ENCODE measurements at regions not wholly inside any gene's neighbourhood (a gene's known extent, or its start where the extent isn't known, plus 50 kb on each side); places are given as distances from the start of the nearest gene placed in this dataset.
"Not testable (repeated sequence)": the region's sequence is repeated elsewhere in the genome, so short reads cannot be mapped to it uniquely, and the experiment has no call there.

DNA sequence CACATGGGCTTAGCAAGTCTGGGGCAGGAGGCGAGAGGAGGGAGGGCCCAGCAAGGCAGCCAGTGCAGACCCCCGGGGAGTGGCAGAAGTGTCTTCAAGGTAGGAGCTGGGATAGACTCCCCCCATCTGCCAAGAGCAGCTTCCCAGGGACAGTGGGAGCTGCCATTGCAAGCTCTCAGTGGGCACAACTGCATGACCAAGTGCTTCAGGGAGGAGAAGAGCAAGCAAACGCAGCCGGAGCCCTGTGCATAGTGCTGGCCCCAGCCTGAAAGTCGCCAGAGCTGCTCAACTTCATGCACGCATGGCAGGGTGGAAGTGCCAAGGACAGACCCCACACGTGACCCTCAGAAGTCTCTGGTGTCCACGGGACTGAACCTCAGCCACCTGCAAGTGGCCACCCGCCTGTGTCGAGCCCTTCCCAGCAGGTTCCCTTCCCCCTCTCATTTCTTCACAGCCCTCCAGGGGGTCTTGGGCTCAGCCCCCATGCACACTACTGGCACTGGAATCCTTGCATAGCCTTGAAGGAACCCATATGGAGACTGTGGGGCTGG is 89.4 kb downstream of the PLXNA1 start:
- no peak for DNase-seq

DNA sequence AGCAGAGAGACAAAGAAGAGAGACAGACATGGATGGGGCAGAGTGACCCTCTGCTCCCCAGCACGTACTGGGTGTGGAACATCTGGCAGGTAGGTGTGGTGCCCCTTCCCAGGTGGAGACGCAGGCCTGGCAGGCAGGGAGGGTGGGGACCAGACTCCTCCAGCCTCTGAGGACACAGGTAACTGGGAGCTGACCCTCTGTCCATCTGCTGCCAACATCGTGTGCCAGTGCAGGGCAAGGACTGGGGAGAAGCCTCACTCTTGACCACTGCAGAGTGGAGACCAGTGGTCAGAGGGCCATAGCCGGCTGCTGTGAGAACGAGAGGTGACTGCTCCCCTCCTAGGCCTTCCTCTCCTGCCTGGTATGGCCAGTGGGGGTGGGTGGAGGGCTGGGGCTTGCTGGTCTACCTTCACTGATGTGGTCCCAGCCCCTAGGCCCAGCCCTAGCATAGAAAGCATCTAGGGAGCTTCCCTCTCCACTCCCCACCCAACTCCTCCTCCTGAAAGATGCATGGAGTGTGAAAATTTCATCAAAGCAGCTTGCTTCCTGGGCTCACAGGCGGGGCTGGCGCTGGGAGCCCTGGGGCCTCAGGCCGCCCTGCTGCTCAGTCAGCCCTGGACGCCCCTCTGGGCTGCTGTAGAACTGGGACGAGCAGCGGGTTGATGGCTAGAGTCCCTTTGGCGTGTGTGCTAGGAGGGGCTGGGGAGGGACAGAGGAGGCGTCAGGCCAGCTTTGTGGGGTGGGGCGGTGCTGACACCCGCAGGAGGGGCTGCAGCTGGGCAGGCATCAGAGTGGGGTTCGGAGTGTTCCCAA is 90.3 kb downstream of the PLXNA1 start:
- no peak for DNase-seq

GRCh38 chr3:127073941-127074820 is 91.3 kb downstream of the PLXNA1 start:
- no peak for DNase-seq

GRCh38 chr3:127074900-127075360 is 92.0 kb downstream of the PLXNA1 start:
- no peak for DNase-seq

- DNase-seq, result not testable (repeated sequence)
Measured at GRCh38 chr3:127076166-127076992, 93.5 kb downstream of the PLXNA1 start.

GRCh38 chr3:127077068-127077467 is 94.2 kb downstream of the PLXNA1 start:
- no peak for DNase-seq

DNA sequence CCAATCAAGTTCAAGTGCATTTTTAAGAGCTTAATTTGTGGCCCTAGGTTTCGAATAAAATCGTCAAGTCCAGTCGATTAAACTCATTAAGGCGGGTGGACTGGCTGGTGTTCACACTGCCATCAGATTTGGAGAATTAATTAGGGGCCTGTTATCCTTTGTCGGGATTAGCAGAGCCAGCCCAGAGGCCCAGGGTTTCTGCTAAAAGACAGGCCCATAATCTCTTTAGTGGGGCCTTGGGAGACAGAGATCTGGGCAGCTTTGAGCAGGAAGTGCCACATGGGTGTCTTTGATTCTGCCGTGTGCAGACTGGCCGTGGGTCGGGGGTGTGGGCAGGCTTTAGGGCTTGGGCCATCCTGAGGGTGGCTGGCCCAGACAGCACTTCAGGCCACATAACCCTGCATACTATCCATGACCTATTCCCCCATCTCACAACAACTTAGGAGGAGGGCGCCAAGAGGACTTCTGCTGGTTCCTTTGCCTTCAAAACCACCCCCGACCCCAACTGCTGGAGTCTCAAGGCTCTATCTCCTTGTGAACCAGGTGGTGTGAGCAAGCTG is 94.7 kb downstream of the PLXNA1 start:
- peak; percentile 41 for DNase-seq

DNA sequence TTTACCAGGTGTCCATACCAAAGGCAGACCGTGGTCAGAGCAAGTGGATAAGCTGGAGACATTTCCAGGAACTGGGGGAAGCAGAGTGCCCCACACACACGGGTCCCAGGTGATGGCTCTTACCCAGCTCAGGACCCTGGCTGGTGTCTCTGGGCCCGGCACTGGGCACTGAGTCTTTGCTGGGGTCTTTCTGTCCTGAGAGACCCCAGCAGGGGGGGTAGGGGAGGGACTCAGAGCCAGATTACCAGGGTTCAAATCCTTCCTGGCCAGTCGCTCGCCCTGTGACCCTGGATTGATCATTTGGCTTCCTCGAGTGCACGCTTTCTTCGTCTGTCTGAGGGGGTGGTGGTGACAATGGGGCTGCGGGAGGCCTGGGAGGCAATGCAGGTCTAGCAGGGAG is 95.7 kb downstream of the PLXNA1 start:
- no peak for DNase-seq

- no peak for DNase-seq
Measured at GRCh38 chr3:127079211-127079610, 96.3 kb downstream of the PLXNA1 start.

DNA sequence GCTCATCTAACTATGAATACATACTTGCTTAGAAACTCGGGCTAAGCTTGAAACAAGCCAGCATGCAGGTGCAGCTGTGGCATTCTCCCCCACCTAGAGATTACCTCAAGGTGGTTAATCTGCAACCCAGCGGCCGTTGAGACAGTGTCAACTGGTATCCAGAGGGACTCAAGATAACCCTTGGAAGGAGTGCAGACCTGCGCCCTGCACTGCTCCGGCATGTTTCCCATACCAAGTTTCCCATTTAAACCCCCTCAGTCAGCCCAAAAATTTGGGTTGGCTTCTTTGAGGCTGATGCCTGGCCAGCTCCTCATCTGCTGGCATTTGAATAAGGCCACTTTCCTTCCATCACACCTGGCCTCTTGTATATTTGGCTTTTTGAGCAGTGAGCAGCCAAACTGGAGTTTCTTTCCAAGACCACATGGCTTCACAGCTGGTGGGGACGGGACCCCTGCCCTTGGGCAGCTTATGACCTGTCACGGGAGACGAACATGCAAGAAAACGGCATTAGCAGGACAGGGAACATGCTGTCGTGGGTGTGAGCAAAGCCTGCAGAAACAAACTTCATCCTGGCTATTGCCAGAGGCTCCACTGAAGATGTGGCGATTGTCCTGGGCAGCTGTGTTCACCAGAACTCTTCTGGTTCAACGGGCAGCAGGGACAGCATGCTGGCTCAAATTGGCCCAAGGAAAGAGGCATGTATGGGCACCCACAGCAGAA is 98.2 kb downstream of the PLXNA1 start:
- DNase-seq, result no peak

DNA sequence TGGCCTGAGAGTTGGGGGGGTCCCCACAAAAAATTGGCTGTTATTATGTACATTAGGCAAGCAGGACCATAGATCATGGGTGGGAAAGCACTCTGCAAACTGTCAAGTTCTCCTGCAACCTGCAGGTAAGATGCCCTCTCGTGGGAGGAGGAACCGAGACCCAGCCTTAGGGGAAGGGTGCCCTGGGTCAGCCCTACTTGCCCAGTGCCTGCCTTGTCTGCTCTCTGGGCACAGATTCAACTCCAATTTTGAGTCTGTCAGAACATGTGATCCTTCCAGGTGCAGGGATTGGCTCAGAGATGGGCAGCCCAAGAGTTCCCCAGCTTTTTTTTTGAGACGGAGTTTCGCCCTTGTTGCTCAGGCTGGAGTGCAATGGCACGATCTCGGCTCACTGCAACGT is 99.2 kb downstream of the PLXNA1 start:
- no peak for DNase-seq

- no peak for DNase-seq
Measured at GRCh38 chr3:127083778-127084397, 101.0 kb downstream of the PLXNA1 start.

- no peak for DNase-seq
Measured at GRCh38 chr3:127084401-127084990, 101.6 kb downstream of the PLXNA1 start.

DNA sequence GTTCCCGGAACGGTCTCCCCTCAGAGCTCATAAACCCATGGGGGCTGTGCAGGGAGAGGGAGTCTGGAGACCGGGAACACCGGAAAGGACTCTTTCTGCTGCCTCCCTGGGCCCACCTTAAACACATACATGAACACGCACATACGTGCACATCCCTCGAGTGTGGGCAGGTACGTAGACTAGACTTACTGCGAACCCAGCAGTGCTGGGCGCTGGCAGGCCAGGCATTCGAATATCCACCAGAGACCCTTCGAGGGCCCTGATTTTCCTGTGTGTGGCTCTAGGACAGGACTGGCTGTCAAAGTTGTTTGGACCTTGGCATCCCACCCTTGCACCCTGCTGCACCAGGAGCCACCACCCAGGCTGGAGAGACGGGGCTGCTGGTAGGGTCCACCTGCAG is 102.7 kb downstream of the PLXNA1 start:
- DNase-seq, result no peak

GRCh38 chr3:127086591-127086990 is 103.7 kb downstream of the PLXNA1 start:
- not testable (repeated sequence) for DNase-seq

DNA sequence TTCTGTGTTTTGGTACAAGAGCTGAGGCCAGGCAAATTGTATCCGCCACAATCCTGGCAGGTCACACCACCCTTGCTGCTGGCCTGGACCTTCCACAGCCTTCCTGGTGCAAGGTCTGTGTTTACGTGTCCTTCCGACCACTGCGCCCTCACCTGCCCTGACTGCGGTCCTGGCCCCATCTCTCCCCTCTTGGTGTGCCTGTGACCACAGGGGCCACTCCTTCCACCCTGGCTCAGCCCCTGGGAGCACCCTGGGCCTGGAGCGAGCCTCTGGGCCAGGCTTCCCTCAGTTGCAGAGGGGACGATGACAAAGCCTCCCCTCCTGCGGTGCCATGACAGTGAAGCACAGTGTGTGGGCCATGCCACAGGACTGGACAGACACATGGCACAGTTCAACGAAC is 104.5 kb downstream of the PLXNA1 start:
- DNase-seq, result no peak

- DNase-seq, result no peak
Measured at GRCh38 chr3:127088511-127089351, 104.2 kb upstream of the PRR23E start.

- DNase-seq, result no peak
Measured at GRCh38 chr3:127089486-127090145, 103.3 kb upstream of the PRR23E start.

Measured in retina (tissue), 1 donor.